ENCODE measurements at regions not wholly inside any gene's neighbourhood (a gene's known extent, or its start where the extent isn't known, plus 50 kb on each side); places are given as distances from the start of the nearest gene placed in this dataset.
A peak's percentile ranks its signal among the peaks of the same experiment; 100 is the strongest.
"Not testable (repeated sequence)": the region's sequence is repeated elsewhere in the genome, so short reads cannot be mapped to it uniquely, and the experiment has no call there.

- H3K4me3 ChIP-seq (ENCODE audit: low read length); DNase-seq (ENCODE audit: low read depth): not testable (repeated sequence)
These were observed 193.3 kb downstream of the NPIPB11 start for GRCh38 chr16:29213251-29213650.

- not testable (repeated sequence) for DNase-seq (ENCODE audit: low read depth); H3K4me3 ChIP-seq (ENCODE audit: low read length)
These were observed 194.2 kb downstream of the NPIPB11 start for GRCh38 chr16:29212084-29213027.

- H3K4me3 ChIP-seq (ENCODE audit: low read length); DNase-seq (ENCODE audit: low read depth): not testable (repeated sequence)
These were observed 195.1 kb downstream of the NPIPB11 start for GRCh38 chr16:29211456-29211855.

- H3K4me3 ChIP-seq (ENCODE audit: low read length); DNase-seq (ENCODE audit: low read depth): not testable (repeated sequence)
These were observed 196.0 kb downstream of the NPIPB11 start for GRCh38 chr16:29210299-29211150.

- not testable (repeated sequence) for DNase-seq (ENCODE audit: low read depth); H3K4me3 ChIP-seq (ENCODE audit: low read length)
These were observed 200.4 kb downstream of the NPIPB11 start for GRCh38 chr16:29206120-29206519.

- DNase-seq (ENCODE audit: low read depth); H3K4me3 ChIP-seq (ENCODE audit: low read length): not testable (repeated sequence)
These were observed 201.4 kb downstream of the NPIPB11 start for GRCh38 chr16:29205151-29205550.

GRCh38 chr16:29204806-29205135, 201.7 kb downstream of the NPIPB11 start:
- no peak for TF ChIP-seq CTCF (conservative IDR thresholded peaks at IDR 0.05; ENCODE audit: low read length)
- no peak for DNase-seq (ENCODE audit: low read depth)
- H3K4me3 ChIP-seq (ENCODE audit: low read length): no peak overlapping the region

- DNase-seq (ENCODE audit: low read depth); H3K4me3 ChIP-seq (ENCODE audit: low read length): not testable (repeated sequence)
These were observed 202.3 kb downstream of the NPIPB11 start for GRCh38 chr16:29203933-29204805.

- not testable (repeated sequence) for H3K4me3 ChIP-seq (ENCODE audit: low read length); DNase-seq (ENCODE audit: low read depth)
These were observed 203.2 kb downstream of the NPIPB11 start for GRCh38 chr16:29203046-29203932.

- H3K4me3 ChIP-seq (ENCODE audit: low read length); DNase-seq (ENCODE audit: low read depth): not testable (repeated sequence)
These were observed 203.9 kb downstream of the NPIPB11 start for GRCh38 chr16:29202642-29203041.

GRCh38 chr16:29202025-29202632, 204.4 kb downstream of the NPIPB11 start:
- H3K4me3 ChIP-seq (ENCODE audit: low read length): not testable (repeated sequence)
- DNase-seq (ENCODE audit: low read depth): peak; percentile 80

- H3K4me3 ChIP-seq (ENCODE audit: low read length): not testable (repeated sequence)
- DNase-seq (ENCODE audit: low read depth): peak; percentile 76
These were observed 205.1 kb downstream of the NPIPB11 start for GRCh38 chr16:29201296-29202024.

- peak; percentile 33 for DNase-seq (ENCODE audit: low read depth)
These were observed 205.8 kb downstream of the NPIPB11 start for GRCh38 chr16:29200681-29201080.

GRCh38 chr16:29200135-29200601, 206.3 kb downstream of the NPIPB11 start:
- H3K4me3 ChIP-seq (ENCODE audit: low read length): not testable (repeated sequence)
- peak; percentile 88 for DNase-seq (ENCODE audit: low read depth)

More at GRCh38 chr16:29200681-29201080, 205.8 kb downstream of the NPIPB11 start:
- H3K4me3 ChIP-seq (ENCODE audit: low read length): not testable (repeated sequence)

- peak; percentile 79 for DNase-seq (ENCODE audit: low read depth)
- not testable (repeated sequence) for H3K4me3 ChIP-seq (ENCODE audit: low read length)
These were observed 206.9 kb downstream of the NPIPB11 start for GRCh38 chr16:29199626-29200025.
